ENCODE measurements at regions not wholly inside any gene's neighbourhood (a gene's known extent, or its start where the extent isn't known, plus 50 kb on each side); places are given as distances from the start of the nearest gene placed in this dataset.
"Not testable (repeated sequence)": the region's sequence is repeated elsewhere in the genome, so short reads cannot be mapped to it uniquely, and the experiment has no call there.

- no peak for DNase-seq
Measured at GRCh38 chr6:130720076-130720715, 107.0 kb upstream of the SMLR1 start.

DNA sequence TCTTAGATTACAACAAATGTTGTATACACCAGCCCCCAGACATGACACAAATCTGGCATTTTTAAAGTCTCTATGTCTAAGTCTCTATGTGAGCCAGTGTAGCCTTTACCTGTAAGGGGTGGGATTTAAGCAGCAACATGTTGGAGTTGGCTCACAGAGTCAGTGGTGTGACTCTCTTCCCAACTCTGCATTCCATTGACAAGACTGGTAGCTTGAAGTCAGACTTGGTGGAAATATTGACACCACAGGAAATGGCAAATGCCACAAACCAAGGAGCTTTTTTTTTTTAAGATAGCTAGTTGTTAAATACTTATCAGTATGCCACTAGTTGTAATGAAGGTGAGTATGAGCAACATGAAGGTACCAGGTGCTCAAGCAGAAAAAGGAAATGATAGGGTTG lies 103.1 kb upstream of the SMLR1 start:
- no peak for DNase-seq

DNA sequence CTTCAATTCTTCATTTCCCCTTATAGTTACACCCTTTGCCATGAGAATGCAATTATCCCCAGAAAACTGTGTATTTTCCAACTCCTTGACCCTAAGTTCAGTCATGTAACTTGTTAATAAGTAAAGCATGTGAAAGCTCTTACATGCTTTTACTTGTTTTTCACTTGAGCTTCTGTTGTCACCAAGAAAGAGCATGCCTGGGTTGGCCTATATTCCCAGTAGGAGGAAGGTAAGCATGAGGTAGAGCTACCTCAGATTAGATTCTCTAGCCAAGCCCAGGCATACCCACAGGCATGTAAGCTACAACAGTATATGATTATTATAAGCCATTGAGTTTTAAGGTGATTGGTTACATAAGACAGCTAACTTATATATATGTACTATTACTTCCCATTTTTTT lies 101.7 kb upstream of the SMLR1 start:
- DNase-seq = no peak

- DNase-seq = not testable (repeated sequence)
Measured at GRCh38 chr6:130728064-130728463, 99.1 kb upstream of the SMLR1 start.

GRCh38 chr6:130730600-130730999 lies 96.6 kb upstream of the SMLR1 start:
- DNase-seq = no peak

GRCh38 chr6:130734161-130734560 lies 93.0 kb upstream of the SMLR1 start:
- no peak for DNase-seq

GRCh38 chr6:130740308-130740707 lies 86.9 kb upstream of the SMLR1 start:
- no peak for DNase-seq

GRCh38 chr6:130742131-130742681 lies 85.0 kb upstream of the SMLR1 start:
- DNase-seq = no peak

DNA sequence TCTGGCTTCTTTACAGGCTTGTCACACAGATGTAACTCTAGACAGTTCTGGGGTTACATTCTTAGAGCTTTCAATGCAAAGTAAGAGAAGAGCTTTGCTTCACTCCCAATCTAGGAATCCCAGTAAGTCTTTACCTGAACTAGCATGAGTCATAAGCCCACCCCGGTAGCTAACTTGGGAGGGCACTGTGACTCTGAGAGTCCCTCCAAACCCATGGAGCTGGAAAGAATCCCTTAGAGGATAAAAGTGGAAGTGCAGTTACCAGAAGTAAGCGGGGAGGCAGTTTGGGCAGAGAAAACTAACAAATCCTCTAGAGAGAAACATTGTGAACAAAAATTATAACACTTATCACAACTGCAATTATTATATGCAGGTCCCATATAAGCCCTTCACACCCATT lies 84.0 kb upstream of the SMLR1 start:
- no peak for DNase-seq

DNA sequence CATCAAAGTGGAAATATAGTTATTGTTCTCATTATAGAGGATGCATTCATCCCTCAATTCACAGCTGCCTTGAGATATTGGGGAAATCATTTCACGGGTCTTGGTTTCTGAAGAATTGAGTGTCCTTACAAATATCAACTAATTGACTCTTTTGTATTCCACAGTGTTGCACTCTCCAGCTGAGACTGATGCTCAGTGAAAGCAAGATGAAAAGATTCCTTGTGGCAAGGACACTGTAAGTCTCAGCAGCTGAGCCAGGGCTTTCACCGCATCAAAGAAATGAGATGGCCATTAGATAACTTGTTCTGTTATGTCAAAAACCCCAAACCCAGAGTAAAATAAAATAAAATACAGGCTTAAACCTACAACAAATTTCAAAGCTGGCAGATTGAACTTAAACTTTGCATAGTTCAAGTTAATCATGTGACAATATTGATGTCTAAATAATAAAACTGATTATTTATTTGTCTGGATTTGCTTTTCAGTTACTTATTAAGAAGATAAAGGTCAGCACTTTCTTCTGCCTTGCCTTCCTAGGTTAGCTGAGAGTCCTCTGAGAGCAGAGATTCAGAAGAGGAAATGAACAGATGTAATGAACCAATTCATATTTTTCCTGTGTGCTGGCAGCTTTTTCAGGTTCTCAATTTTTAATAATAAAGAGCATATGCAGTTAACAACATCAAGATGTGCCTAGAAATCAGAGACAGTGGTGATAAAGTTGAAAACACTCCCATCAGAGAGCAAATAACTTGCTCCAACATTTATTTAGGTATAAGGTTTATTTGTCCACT lies 82.4 kb upstream of the SMLR1 start:
- no peak for DNase-seq

DNA sequence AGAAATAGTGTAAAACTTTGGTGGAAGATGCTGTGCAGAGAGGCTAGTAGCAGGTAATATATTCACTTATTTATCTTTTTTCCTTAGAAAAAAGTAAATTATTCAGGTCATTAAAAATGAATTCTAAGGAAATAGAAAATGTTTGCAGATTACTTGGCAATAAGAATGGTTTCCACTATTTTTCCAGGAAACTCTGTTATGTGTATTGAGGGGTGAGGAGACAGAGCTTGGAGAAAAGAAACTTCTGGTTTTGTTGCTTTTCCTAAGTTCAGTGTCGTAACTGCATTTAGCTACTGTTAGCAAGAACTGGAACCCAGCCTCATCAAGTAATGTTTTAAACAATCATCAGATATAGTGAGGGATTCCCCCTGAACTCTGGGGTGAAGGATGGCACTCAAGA lies 79.2 kb upstream of the SMLR1 start:
- DNase-seq = no peak

- no peak for DNase-seq
Measured at GRCh38 chr6:130749402-130749801, 77.8 kb upstream of the SMLR1 start.

- no peak for DNase-seq
Measured at GRCh38 chr6:130752267-130752666, 74.9 kb upstream of the SMLR1 start.

- DNase-seq = no peak
Measured at GRCh38 chr6:130754786-130755367, 72.3 kb upstream of the SMLR1 start.

GRCh38 chr6:130755368-130756034 lies 71.7 kb upstream of the SMLR1 start:
- no peak for DNase-seq

GRCh38 chr6:130756824-130757223 lies 70.4 kb upstream of the SMLR1 start:
- no peak for DNase-seq

GRCh38 chr6:130758813-130759212 lies 68.4 kb upstream of the SMLR1 start:
- DNase-seq = no peak

DNA sequence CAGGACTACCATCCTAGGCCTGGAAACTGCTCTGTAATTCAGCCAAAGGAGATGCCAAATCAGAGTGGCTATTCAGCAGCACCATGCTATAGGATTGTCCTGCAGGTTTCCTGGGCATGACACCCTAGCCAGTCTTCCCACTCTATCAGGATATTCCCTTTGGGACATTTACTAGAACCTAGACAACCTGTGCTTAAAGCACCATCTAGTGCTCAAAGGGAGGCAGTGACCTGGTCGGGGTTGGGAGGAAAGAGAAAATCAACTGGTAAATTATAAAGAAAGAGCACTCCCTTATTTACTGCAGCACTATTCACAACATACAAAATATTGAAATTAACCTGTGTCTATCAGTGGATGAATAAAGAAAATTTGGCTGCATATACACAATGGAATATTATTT lies 67.2 kb upstream of the SMLR1 start:
- DNase-seq = peak; percentile 17 to 22

DNA sequence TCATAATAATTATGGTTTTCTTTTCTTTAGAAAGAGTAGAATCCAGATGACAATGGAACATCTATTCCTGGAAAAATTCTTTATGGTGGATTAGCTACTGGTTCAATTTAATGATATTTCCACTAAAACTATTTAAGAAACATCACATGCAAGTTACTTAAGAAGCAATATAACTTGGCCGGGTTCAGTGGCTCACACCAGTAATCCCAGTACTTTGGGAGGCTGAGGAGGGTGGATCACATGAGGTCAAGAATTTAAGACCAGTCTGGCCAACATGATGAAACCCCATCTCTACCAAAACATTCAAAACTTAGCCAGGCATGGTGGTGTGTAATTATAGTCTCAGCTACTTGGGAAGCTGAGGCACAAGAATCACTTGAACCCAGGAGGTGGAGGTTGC lies 65.9 kb upstream of the SMLR1 start:
- no peak for DNase-seq

GRCh38 chr6:130765181-130765727 lies 62.0 kb upstream of the SMLR1 start:
- no peak for DNase-seq

DNA sequence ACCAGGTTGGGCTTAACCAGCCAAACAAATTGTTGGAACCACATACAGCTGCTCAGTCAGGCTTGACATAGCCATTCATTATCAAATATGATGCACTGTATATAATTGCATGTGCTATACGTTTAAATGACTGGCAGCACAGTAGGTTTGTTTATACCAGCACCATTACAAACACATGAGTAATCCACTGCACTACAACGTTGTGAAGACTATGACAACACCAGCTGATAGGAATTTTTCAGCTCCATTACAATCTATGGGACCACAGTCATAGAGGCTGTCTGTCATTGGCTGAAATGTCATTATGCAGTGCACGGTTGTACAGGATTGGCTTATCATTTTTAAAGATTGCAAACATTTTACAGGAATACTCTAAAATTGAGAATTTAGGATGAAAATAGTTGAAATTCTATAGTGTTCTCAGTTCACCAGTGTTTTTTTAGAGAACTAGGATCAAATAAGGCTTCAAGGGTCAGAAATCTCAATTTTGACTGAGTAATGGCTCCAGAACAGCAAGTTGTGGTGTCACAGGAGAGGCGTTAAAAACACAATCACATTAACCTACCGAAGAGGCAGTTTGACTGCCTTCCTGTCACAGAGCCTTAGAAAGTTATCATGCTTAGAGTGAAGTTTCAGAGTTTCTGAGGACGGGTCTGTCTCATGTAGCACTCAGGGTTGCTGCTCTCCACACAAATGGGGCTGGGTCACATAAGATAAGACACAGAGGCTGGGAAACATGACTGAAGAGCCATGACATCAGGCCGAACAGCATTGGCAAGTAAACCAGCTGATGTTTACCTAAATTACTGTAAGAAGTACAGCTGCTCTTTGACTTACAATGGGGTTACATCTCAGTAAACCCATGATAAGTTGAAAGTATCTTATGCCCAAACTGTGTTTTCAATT lies 60.7 kb upstream of the SMLR1 start:
- DNase-seq = no peak

- no peak for DNase-seq
Measured at GRCh38 chr6:130769861-130770260, 57.3 kb upstream of the SMLR1 start.

Measured in SHP77 (cell line).